OCI-LY3 (cell line): ENCODE measurements at regions not wholly inside any gene's neighbourhood (a gene's known extent, or its start where the extent isn't known, plus 50 kb on each side); places are given as distances from the start of the nearest gene placed in this dataset.

ENCODE experiments used
- H2AFZ ChIP-seq: fragments of 200-600, 300-600 bp; shearing (Covaris generic); 2 replicates; pipeline ENCODE4 v1.6.0; 2014; ENCODE audit warnings: antibody characterized with exemption, low read depth, low read length
- H3K27ac ChIP-seq: fragments of 200-600, 300-600 bp; sonication (generic); 2 replicates; pipeline ENCODE4 v1.5.1; 2014; ENCODE audit warnings: mild to moderate bottlenecking, low read length, moderate library complexity, mixed read lengths
- H3K27me3 ChIP-seq: fragments of 200-600, 300-600 bp; sonication (generic); 2 replicates; pipeline ENCODE4 v1.6.1; 2014; ENCODE audit warnings: low read depth, low read length, mixed read lengths
- H3K36me3 ChIP-seq: fragments of 200-600, 300-600 bp; sonication (generic); replicated peaks from 2 replicates; pipeline ENCODE3; 2014; ENCODE audit warnings: low read depth, low read length, mixed read lengths
- H3K4me1 ChIP-seq: fragments of 300-600, 200-600 bp; sonication (generic); 2 replicates; pipeline ENCODE4 v1.6.1; 2014; ENCODE audit warnings: low read length, mixed read lengths
- H3K4me2 ChIP-seq: fragments of 200-600, 300-600 bp; sonication (generic); 2 replicates; pipeline ENCODE4 v1.6.1; 2014; ENCODE audit warnings: low read length, mixed read lengths
- H3K4me3 ChIP-seq: fragments of 300-600, 200-600 bp; sonication (generic); 2 replicates; pipeline ENCODE4 v1.5.1; 2014; ENCODE audit warnings: antibody characterized with exemption, mild to moderate bottlenecking, low read length, moderate library complexity
- H3K79me2 ChIP-seq: fragments of 300-600, 200-600 bp; shearing (Covaris generic); 2 replicates; pipeline ENCODE4 v1.6.1; 2014; ENCODE audit warnings: mild to moderate bottlenecking, low read length, mixed read lengths
- H3K9ac ChIP-seq: fragments of 300-600, 200-600 bp; shearing (Covaris generic); 2 replicates; pipeline ENCODE4 v1.6.0; 2014; ENCODE audit warnings: mild to moderate bottlenecking, low read length, moderate library complexity
- H3K9me3 ChIP-seq: fragments of 200-600, 300-600 bp; shearing (Covaris generic); 2 replicates; pipeline ENCODE4 v1.6.1; 2014; ENCODE audit warnings: low read length, mixed read lengths; ENCODE audit not compliant: insufficient read depth
- H4K20me1 ChIP-seq: fragments of 200-600, 300-600 bp; sonication (generic); 2 replicates; pipeline ENCODE4 v1.6.1; 2016; ENCODE audit warnings: low read length, mixed read lengths; ENCODE audit not compliant: insufficient read depth
- EZH2phosphoT487 ChIP-seq: fragments of 200-600 bp; shearing (Covaris generic); IDR thresholded peaks from 2 replicates; pipeline ENCODE4 v1.6.1; 2018; ENCODE audit warnings: antibody characterized with exemption, mixed run types, low read depth
- TF ChIP-seq, protein P1 (sequence below): fragments of 200-600, 300-600 bp; sonication (generic); IDR thresholded peaks from 2 replicates; pipeline ENCODE4 v1.5.1; 2014; ENCODE audit warnings: antibody characterized with exemption, low read length, low read depth

DNA sequence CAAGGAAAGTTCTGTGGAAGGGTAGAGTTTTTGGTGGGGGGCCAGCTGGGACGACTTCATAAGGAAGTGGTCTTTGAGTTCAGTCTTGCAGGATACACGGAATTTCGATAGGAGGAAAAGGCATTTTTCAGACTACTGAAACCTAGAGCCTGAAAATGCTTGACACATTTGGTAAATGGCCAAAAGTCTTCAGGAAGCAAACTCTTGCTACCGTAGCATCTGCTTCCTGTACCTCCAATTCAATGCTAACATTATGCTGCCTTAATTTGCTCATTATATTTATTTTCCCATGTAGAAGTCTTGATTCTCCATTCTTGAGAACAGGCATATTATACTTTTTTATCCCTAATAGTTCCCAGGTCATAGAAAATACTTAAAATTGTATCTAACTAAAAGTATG, 129.3 kb upstream of the MED13 start:
- TF ChIP-seq, protein P1, sequence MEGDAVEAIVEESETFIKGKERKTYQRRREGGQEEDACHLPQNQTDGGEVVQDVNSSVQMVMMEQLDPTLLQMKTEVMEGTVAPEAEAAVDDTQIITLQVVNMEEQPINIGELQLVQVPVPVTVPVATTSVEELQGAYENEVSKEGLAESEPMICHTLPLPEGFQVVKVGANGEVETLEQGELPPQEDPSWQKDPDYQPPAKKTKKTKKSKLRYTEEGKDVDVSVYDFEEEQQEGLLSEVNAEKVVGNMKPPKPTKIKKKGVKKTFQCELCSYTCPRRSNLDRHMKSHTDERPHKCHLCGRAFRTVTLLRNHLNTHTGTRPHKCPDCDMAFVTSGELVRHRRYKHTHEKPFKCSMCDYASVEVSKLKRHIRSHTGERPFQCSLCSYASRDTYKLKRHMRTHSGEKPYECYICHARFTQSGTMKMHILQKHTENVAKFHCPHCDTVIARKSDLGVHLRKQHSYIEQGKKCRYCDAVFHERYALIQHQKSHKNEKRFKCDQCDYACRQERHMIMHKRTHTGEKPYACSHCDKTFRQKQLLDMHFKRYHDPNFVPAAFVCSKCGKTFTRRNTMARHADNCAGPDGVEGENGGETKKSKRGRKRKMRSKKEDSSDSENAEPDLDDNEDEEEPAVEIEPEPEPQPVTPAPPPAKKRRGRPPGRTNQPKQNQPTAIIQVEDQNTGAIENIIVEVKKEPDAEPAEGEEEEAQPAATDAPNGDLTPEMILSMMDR, result no peak
- no peak for TF ChIP-seq EZH2phosphoT487
- no peak overlapping the region for H3K4me2 ChIP-seq
- no peak overlapping the region for H2AFZ ChIP-seq
- no peaks in the 10 kb centered on the region for H3K4me1 ChIP-seq
- no peak overlapping the region for H3K9ac ChIP-seq
- no peaks in the 10 kb centered on the region for H3K36me3 ChIP-seq
- H3K9me3 ChIP-seq, result no peaks in the 10 kb centered on the region
- no peaks in the 10 kb centered on the region for H3K79me2 ChIP-seq
- no peaks in the 10 kb centered on the region for H4K20me1 ChIP-seq
- H3K27me3 ChIP-seq, result no peaks in the 10 kb centered on the region
- no peak overlapping the region for H3K27ac ChIP-seq
- no peak overlapping the region for H3K4me3 ChIP-seq

DNA sequence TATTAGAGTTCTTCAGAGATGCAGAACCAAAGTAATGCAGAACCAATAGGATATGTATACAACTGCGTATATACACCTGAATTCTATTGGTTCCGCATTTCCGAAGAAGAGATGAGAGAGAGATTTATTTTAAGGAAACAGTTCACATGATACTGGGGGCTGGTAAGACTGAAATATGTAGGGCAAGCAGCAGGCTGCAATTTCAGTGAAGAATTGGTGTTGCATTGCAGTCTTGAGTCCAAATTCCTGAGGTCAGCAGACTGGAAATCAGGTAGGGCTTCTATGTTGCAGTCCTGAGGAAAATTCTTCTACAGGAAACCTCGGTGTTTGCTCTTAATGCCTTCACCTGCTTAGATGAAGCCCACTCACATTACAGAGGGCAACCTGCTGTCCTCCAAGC, 128.2 kb upstream of the MED13 start:
- Histone ChIP-seq H4K20me1 (no peaks in the 10 kb centered on the region), H3K4me1 (peaks cover 7% of the 10 kb centered on the region), H2AFZ (no peak overlapping the region), H3K27me3 (no peaks in the 10 kb centered on the region), H3K36me3 (no peaks in the 10 kb centered on the region), H3K9me3 (no peaks in the 10 kb centered on the region), H3K27ac (no peak overlapping the region), H3K4me2 (no peak overlapping the region), H3K4me3 (no peak overlapping the region), H3K79me2 (no peaks in the 10 kb centered on the region), H3K9ac (no peak overlapping the region)
- TF ChIP-seq EZH2phosphoT487, result no peak
- TF ChIP-seq, protein P1, result no peak

DNA sequence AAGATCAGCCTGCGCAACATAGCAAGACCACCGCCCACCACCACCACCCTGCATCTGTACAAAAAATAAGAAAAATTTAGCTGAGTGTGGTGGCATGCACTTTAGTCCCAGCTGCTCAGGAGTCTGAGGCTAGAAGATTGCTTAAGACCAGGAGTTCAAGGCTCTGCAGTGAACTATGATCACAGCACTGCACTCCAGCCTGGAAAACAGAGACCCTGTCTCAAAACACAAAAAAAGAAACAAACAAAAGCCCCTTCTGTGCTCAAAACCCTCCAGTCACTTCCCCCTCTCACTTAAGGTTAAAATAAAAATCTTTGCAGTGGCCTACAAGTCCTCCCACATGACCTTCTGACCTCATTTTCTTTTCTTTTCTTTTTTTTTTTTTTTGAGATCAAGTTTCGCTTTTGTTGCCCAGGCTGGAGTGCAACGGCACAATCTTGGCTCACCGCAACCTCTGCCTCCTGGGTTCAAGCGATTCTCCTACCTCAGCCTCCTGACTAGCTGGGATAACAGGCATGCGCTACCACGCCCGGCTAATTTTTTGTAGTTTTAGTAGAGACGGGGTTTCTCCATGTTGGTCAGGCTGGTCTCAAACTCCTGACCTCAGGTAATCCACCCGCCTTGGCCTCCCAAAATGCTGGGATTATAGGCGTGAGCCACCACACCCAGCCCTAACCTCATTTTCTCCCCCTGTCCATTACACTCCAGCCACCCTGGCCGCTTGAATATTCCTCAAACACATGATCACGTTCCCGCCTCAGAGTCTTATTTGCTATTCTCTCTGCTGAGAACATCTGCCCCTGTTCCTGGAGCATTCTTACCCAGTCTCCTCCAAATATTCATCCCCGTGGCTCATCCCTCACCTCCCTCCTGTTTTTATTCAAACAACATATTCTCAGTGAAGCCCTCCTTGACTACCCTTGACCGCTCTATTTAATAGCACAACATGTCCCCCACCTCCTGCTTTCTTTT, 126.6 kb upstream of the MED13 start:
- Histone ChIP-seq H3K4me1 (peaks cover 7% of the 10 kb centered on the region), H3K9ac (no peak overlapping the region), H3K27ac (no peak overlapping the region), H3K36me3 (no peaks in the 10 kb centered on the region), H3K27me3 (no peaks in the 10 kb centered on the region), H3K9me3 (no peaks in the 10 kb centered on the region), H4K20me1 (no peaks in the 10 kb centered on the region), H3K4me2 (no peak overlapping the region), H3K4me3 (no peak overlapping the region), H3K79me2 (no peaks in the 10 kb centered on the region), H2AFZ (0 out of 2 replicates have a peak overlapping the region, but pooled peaks have one; percentile 1)
- TF ChIP-seq, protein P1, result no peak
- TF ChIP-seq EZH2phosphoT487, result no peak

DNA sequence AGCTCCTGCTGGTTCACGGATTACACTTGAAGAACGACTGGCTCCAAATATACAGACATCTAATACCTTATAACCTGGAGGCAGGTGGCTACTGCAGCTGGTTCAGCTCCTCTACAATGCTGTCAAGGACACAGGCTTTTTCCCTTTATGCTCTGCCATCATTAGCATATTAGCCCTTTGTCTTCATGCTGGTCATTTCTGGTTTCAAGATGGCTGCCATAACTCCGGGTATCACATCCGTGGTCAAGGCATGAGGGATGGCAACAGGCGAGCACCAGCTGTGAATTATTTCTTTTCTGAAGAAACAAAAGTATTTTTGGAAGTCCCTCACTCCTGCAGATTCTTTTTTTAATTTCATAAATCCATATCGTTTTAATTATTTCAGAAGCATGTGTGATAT, 124.3 kb upstream of the MED13 start:
- no peak overlapping the region for H3K9ac ChIP-seq
- H4K20me1 ChIP-seq, result no peaks in the 10 kb centered on the region
- H2AFZ ChIP-seq, result no peak overlapping the region
- no peak overlapping the region for H3K4me3 ChIP-seq
- H3K27me3 ChIP-seq, result no peaks in the 10 kb centered on the region
- no peaks in the 10 kb centered on the region for H3K9me3 ChIP-seq
- H3K4me1 ChIP-seq, result peaks cover 7% of the 10 kb centered on the region
- H3K4me2 ChIP-seq, result no peak overlapping the region
- no peak overlapping the region for H3K27ac ChIP-seq
- H3K79me2 ChIP-seq, result no peaks in the 10 kb centered on the region
- no peaks in the 10 kb centered on the region for H3K36me3 ChIP-seq
- TF ChIP-seq EZH2phosphoT487, result no peak
- TF ChIP-seq, protein P1, result no peak
